Fibroblast of skin of abdomen (primary cell): ENCODE measurements at regions not wholly inside any gene's neighbourhood (a gene's known extent, or its start where the extent isn't known, plus 50 kb on each side); places are given as distances from the start of the nearest gene placed in this dataset.
A peak's percentile ranks its signal among the peaks of the same experiment; 100 is the strongest.

Experiments
- DNase-seq: peaks from one replicate; pipeline ENCODE4 v3.0.0-alpha.2; 2013

DNA sequence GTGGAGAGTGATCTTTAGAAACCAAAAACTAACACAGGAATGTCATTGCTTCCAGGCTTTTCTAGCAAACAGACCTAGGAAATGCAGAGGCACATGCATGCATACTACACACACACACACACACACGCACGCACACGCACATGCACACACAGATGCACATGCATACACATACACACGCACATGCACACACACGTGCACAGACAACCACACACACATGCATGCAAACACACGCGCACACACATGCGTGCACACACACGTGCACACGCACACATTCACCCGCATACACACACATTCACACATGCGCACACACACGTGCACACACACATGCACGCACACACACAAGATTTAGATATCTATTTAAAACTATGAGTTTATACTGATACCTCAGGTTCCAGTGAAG, 379.5 kb downstream of the ZNF516 start:
- no peak for DNase-seq

DNA sequence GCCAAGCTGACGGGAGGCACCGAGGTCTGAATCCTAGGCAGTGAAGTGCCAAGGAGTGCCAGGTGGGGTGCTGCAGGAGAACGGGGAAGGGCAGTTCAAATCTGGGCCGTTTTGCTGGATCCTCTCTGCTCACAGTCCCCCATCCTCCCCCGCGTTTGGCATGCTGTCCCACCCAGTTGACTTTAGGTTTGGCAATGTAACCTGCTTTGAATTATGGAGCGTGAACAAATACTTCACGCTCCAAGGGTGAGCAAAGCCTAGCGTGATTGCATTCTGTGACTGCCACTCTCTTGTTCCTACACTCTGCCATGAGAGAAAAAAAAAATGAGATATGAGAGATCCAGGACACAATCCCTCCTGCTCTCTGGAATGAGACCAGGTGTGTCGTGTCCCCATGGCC, 381.9 kb downstream of the ZNF516 start:
- DNase-seq: no peak

DNA sequence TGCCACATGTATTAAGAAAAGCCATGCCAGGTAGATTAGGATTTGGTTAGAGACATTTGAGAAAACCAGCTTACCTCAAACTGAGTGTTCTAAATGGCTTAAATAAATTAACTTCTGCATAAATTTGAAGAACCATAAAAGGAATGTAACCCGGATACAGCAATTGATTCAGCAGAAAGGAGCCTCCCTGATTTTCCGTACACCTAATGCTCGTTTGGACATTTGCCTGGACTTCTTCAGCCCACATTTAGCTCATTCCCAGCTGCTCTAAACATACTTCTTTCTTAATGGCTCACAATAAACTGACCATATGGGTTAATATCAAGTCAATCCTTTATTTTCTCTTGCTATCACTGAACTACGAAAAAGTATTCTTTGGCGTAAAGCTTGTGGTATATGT, 392.4 kb downstream of the ZNF516 start:
- no peak for DNase-seq

DNA sequence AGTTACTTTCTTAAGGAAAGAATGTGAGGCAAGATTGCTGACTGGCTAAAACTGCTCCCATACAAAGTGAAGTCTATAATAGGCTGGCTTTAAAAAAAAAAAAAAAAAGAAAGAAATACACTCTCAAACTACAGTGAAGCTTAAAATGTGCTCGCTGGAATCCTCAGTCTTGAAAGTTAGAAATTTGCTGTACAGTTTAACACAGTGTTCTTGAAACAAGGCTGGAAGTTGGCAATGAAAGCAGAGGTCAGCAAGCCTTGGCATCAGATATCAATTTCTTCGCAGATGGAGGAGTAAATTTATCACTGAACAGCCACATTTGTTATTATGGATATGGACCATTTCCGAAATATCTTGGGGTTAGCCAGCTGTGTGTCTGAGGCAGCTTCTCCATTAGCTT, 392.9 kb downstream of the ZNF516 start:
- DNase-seq: no peak

DNA sequence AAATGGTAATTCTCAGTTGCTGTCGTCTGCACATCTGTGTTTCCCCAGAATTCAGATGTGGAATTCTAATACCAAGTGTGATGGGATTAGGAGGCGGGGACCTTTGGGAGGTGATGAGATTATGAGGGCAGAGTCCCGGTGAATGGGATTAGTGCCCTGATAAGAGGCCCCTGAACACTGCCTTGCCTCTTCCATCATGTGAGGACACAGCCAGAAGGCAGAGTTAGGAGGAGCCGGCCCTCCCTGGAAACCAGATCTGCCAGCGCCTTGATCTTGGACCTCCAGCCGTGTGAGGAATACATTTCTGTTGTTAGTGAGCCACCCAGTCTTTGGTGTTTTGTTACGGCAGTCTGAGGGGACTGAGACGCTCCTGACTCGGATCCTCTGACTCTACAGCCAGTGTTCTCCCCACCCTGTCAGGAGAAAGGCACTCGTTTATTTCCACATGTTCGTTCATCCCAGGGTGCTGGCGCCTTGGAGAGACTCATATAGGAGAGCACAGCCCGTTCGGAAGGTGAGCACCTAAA, 395.0 kb downstream of the ZNF516 start:
- no peak for DNase-seq

DNA sequence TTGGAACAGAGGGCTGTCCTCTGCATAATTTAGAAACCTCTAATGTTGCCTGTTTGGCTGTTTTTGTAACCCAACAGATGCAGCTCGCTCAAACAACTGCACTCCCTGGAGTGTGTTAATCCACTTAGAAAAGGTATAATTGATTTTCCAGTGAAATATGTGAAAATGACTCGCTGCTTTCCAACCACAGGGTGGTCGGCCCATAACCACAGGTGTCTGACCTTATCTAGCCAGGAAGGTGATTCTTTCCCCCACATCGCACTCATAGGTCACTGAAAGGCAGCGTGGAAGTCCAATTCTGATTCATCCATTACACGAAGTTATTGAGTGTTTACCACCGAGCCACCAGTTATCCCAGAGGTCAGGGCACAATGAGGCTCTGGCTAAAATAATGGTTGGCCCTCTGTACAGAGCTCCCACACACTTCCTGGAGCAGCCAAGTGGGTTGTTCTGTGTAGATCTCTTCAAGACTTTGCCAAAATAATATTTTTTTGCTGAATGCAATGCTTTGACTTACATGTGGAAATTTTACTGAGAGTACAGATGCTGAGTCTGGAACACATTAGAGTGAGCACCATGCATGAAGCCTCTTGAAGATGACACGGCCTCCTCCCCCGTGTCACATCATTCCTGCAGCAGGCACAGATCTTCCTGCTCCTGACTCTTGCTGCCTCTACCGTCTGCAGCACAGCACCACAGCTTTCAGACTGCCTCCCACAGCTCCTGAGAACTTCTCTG, 396.2 kb downstream of the ZNF516 start:
- DNase-seq: no peak

DNA sequence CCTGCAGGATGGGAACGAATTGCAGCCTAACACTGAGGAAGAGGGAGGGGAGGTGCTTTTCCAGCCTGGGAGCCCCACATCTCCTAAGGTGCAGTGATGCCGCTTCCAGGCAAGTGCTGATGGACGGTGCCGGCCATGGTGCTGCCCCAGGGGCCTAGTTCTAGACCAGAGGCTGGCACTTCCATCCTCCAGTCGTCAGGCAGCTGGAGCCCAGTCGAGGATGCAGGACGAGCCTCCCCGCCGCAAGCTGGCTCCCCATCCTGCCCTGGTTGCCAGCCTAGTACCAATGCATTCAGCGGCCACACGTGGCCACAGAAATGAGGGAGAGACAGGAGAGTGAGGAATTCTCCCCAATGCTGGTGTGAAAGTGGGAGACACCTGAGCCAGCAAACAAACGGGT, 413.5 kb downstream of the ZNF516 start:
- no peak for DNase-seq

DNA sequence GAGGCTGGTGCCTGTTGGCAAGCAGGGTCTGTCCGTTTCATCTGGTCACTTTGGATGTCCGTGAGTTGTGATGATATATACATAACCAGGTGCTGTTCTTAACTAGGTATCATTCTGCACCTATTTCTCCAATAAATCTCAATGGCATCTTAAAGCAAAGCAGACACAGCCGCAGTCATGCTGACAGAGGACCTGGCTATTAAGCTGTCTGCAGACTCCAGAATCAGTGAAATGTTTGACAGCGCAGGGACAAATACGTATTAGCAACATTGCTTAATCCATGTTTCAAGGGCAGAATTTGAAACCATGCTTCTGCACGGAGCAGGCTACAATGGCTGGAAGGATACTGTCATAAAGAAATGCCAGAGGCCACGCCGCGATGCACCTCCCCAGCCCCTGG, 414.6 kb downstream of the ZNF516 start:
- DNase-seq: no peak

DNA sequence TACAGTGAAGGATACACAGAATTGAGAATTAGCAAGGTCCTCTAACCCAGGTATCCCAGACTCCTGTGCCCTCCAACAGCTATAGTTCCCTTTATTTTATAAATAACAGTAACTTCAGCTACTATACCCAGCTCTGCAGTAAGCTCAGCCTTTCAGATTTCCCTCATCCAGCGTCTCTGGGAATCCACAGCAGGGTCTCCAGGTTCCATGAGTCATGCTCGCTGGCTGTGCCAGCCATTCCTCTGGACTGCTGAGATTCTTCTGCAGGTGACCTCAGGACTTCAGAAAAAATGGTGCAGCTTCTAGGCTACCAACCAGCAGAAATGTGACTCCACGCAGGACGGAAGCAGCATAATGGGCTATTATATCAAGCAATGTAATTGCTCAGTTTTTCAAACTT, 419.3 kb downstream of the ZNF516 start:
- DNase-seq: no peak

DNA sequence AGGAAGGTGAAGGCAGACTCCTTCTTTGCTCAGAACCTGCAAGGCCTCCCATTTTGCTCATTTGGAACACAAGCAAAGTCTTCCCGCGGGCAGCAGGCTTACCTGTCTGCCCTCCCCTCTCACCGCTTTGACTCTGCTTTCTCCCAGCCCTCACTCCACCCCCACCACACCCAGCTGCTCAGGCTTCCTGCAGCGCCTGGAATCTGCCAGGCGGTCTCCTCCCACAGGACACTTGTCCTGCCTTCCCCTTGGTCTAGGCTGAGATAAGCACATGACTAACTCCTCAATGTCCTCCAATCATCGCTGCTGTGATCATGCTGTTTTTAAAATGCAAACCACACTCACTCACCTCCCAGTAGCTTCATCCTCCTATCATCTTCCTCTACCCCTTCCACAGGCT, 430.0 kb downstream of the ZNF516 start:
- DNase-seq: no peak

DNA sequence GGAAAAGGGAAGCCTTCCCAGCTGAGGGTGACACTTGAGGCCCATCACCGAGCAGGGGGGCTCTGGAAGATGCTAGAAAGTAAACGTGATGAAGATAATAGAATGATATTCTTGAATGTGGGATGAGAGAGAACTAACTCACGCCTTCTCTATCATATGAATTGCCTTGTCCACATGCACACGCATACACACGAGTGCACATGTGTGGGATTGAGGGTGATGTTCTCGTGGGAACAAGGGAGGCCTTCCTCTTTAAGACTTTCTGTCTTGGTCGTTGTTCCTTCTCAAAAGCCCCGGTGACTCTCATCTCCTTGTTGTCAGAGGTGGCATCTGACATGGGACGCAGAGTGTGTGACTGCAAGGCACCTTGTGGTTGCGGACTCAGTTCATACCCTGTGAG, 436.9 kb downstream of the ZNF516 start:
- no peak for DNase-seq

DNA sequence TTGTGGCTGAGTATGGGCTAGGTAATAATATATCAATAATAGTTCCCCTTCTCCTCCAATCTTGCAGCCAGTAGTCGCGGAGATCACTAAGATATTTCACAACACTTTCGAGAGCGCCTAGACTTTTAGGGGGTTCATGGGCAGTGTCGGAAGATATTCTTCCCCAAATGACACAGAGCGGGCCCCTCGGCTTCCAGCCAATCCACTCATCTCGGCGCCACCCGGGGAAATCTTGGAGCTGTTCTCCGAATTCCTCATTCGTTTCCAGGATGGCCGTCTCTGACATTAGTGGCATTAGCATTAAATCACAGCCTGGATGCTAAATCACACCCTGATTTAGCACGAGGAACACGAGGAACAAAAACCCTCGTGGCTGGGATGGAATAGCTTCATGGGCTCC, 437.7 kb downstream of the ZNF516 start:
- DNase-seq: no peak

DNA sequence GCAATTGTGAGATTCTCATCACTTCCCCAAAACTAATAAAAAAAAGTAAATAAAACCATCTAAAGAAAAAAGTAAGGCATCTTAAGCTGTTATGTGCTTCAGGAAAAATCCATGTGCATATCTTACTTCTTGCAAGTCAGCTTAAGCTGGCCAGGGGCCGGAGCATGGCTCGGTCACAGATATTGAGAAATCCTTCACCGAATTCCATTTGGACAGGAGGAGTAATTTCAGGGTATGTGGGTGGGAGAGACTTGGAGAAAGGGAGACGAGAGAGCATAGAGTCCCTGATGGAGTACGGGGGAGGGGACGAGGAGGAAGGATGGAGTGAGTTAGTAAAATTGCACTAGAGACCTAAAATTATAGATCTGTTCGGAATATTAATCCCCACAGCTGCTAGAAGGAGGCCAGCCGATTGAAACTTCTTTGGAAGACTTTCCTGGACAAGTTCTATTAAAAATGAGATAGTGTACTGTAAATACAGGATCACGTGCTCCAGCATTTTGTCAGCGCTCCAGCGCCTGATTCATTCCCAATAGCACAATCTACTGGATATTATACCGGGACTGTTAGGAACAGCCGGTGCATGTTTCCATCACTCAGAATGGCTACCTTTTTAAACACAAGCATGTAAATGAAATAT, 438.5 kb downstream of the ZNF516 start:
- DNase-seq: peak; percentile 6

DNA sequence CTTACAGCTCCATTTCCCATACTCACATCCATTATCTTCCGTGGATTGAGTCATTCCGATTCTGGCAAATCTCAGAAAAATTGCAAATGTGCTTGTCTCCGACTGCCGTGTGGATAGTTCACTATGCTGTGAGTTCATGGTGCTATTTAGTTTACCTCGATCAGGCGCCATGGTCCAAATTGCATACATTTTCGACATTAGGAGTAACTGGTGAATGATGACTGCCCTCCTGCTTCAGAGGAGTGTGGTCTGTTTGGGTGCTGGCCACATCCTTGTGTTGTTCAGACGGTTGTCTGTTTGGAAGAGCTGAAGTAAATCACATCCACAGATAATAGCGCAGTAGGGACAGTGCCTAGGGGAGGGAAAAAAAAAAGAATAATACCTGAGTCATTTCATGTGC, 439.5 kb downstream of the ZNF516 start:
- DNase-seq: no peak

DNA sequence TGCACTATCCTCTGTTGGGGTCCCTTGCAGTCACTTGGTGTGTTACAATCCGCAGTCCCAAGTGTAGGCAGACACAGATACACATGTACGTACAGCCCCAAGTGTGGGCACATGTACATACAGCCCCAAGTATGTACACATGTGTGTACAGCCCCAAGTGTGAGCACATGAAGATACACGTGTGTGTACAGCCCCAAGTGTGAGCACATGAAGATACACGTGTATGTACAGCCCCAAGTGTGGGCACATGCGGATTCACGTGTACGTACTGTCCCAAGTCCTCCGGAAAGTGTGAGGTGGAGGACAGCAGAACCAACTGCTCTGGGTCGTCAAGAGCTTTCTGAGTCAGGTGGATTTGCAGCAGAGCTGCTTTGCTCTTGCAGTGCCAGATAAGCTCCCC, 440.0 kb downstream of the ZNF516 start:
- DNase-seq: no peak

DNA sequence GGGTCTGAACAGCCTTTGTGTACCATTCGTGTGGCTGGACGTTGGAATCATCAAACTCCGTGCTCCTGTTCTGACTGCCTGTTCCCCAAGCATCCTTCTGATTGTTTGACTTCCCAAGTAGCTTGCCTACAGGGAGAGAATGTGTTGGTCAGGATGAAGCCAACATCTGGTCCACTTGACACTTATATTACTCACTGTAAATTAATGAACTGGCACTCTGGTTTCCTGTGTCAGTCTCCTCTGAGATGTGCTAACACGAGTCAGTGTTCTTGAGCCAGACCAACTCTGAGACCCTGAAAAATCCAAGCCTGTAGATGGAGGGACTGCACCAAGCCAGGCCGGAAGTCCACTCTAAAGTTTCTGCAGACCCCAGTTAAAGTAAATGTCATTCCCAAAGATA, 440.9 kb downstream of the ZNF516 start:
- DNase-seq: no peak

DNA sequence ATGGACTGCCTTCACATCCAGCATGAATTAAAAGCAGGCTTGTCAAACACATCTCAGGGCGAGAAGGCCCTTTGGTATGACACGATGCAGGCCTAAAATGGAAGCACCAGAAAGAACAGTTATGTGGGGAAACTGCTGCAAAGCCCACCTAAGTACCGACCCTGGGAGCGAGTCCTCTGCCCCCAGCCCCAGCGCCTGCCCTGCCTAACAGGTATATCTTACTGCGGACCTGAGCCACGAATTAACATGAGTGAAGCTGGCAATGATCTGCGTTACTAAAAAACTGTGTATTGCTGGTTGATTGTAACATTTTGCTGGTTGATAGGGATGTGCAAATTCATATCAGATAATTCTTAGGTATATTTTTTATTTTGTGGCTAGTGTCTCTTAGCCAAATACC, 441.5 kb downstream of the ZNF516 start:
- no peak for DNase-seq

DNA sequence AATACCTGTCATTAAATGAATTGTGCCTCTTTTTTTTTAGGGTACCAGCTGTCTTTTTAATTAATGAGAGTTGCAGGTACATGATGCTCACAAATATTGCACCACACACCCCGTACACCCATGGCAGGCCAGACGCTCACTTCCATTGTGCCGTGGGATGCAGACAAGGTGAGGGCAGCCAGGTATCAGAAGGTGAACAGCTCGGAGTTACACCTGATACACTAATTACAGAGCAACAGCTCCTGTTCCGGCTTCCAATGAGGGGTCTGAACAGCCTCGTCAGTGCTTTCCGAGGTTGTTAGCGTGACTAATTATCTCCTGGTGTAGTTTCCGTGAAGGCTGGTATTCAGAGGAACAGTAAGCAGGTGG, 442.8 kb downstream of the ZNF516 start:
- no peak for DNase-seq

DNA sequence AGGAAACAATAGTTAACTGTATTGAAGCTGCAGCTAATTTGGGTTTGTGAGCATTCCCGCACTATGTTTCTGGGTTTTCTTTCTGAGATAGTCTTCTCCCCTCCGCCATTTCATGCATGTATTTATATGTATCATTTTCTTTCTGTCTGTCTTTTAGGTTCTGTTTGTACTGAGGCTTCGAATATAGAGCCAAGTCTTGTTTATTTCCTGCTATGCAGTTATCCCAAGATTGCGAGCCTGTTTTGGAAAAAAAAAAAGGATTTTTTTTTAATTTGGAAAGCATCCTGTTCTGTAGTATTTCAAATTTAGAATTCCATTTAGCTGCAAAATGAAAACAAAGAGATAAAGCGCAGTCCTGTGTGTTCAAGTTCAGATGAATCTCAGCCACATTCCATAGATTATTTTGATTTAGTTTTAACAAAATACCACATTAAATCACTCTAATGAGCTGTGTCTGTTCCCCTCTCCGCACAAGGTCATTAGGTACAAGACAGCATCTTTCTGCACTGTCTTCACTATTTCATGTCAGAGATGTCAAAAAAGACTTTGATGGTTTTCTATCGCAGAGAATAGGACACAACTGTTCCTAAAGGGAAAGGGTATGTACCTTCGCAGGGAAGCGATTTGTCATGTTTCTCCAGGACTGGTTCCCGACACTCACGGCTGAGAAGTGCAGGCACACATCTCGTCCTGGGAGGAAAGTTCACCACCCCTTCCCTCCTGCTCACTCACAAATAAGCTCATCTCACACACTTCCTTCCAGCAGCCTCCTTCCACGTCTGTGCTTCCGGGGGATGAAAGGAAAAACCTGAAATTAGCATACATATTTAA, 443.4 kb downstream of the ZNF516 start:
- no peak for DNase-seq

DNA sequence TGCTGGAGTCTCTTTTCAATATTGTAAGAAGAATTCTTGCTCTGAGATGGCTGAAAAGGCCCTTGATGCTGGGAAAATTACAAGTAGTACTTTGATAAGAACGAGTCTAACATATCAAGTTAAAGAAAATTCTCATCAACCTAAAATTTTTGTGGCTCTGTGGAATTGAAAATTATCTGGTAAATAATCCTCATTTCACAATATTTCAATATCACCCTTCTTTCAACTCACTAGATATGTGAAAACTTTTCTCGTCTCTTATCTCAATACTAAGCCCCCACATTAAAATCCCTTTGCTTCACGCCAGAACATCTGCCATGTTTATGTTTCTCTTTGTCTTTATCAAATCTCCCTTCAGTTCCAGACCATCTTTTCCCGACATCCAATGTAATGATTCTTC, 448.8 kb downstream of the ZNF516 start:
- no peak for DNase-seq

DNA sequence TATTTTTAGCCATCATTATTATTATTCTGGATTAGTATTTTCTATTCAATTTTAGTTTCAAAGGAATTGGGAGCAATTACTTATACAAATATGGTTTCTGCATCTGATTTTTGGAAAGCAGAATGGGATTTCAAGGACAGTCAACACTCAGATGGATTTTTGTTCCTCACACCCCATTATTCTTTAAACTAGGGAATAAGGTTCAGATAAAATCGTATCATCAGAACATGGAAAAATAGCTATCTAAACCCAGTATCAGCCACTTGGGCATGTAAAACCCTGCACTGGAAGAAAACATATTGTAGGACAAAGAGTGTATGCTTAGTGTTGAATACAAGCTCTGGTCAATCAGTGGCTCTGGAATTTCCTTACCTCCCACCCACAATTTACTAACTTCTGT, 452.5 kb downstream of the ZNF516 start:
- DNase-seq: no peak

DNA sequence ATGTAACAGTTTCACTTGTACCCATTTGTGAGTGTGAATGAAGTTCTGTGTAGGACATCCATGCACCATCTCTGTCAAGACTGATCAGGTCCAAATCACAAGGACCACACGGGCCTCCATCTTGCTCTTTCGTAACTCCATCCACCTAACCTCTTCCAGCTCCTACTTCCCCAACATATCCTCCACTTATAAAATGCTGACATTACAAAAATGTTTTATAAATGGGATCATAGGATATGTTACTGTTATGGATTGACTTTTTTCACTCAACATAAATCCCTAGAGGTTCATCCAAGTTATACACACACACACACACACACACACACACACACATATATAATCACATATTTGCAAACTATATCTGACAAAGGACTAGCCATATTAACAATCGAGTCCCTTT, 476.8 kb downstream of the ZNF516 start:
- no peak for DNase-seq

DNA sequence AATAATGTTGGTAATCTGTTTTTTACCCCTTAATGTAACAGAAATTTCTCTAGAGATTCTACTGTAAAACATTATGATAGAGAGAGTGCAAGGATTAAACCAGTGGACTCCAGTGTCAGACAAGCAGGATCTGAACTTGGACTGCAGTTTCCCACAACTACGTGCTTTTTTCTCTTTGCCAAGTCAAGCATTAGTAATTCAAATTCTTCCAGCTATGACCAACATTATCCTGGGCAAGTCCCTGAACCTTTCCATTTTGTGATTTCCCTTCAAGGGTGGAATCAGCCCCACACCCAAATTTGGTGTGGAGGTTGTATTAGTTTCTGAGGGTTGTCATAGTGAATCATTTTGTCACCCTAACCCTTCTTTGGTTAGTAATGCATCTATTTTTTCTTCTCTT, 482.0 kb downstream of the ZNF516 start:
- no peak for DNase-seq
